ENCODE measurements at regions not wholly inside any gene's neighbourhood (a gene's known extent, or its start where the extent isn't known, plus 50 kb on each side); places are given as distances from the start of the nearest gene placed in this dataset.

GRCh38 chr12:61870658-61871484, 389.3 kb upstream of the USP15 start:
- H3K27me3 ChIP-seq, result no peaks in the 10 kb centered on the region
- H3K4me1 ChIP-seq, result no peaks in the 10 kb centered on the region
- H3K9ac ChIP-seq (ENCODE audit: low read depth in 2 of 2, low read length in 2 of 2), result no peak overlapping the region
- H3K27ac ChIP-seq, result no peak overlapping the region
- no peaks in the 10 kb centered on the region for H3K36me3 ChIP-seq
- intact Hi-C loops (cut with DNase I), result no loop called here
- TF ChIP-seq CTCF (IDR thresholded peaks at IDR 0.05), result no peak
- no peaks in the 10 kb centered on the region for H3K9me3 ChIP-seq
- no peak overlapping the region for H3K4me3 ChIP-seq
- DNase-seq, result no peak

- Histone ChIP-seq H3K4me3 (no peak overlapping the region), H3K27me3 (no peaks in the 10 kb centered on the region), H3K36me3 (no peaks in the 10 kb centered on the region), H3K9ac (ENCODE audit: low read depth in 2 of 2, low read length in 2 of 2) (no peak overlapping the region), H3K27ac (no peak overlapping the region), H3K9me3 (no peaks in the 10 kb centered on the region), H3K4me1 (no peaks in the 10 kb centered on the region)
- intact Hi-C loops (cut with DNase I), result no loop called here
- no peak for TF ChIP-seq CTCF (IDR thresholded peaks at IDR 0.05)
- no peak for DNase-seq
Measured at GRCh38 chr12:61871485-61871810, 388.8 kb upstream of the USP15 start.

GRCh38 chr12:61879229-61879628, 381.0 kb upstream of the USP15 start:
- Histone ChIP-seq H3K27me3 (no peaks in the 10 kb centered on the region), H3K4me3 (no peak overlapping the region), H3K27ac (no peak overlapping the region), H3K36me3 (no peaks in the 10 kb centered on the region), H3K4me1 (no peaks in the 10 kb centered on the region), H3K9me3 (no peaks in the 10 kb centered on the region), H3K9ac (ENCODE audit: low read depth in 2 of 2, low read length in 2 of 2) (no peak overlapping the region)
- DNase-seq, result no peak
- intact Hi-C loops (cut with DNase I), result no loop called here
- no peak for TF ChIP-seq CTCF (IDR thresholded peaks at IDR 0.05)

GRCh38 chr12:61880186-61880585, 380.0 kb upstream of the USP15 start:
- intact Hi-C loops (cut with DNase I), result no loop called here
- Histone ChIP-seq H3K27me3 (no peaks in the 10 kb centered on the region), H3K27ac (no peak overlapping the region), H3K4me3 (no peak overlapping the region), H3K36me3 (no peaks in the 10 kb centered on the region), H3K9ac (ENCODE audit: low read depth in 2 of 2, low read length in 2 of 2) (no peak overlapping the region), H3K9me3 (no peaks in the 10 kb centered on the region), H3K4me1 (no peaks in the 10 kb centered on the region)
- no peak for DNase-seq
- no peak for TF ChIP-seq CTCF (IDR thresholded peaks at IDR 0.05)

- H3K9ac ChIP-seq (ENCODE audit: low read depth in 2 of 2, low read length in 2 of 2), result no peak overlapping the region
- no peak for TF ChIP-seq CTCF (IDR thresholded peaks at IDR 0.05)
- intact Hi-C loops (cut with DNase I), result no loop called here
- no peak overlapping the region for H3K27ac ChIP-seq
- no peaks in the 10 kb centered on the region for H3K36me3 ChIP-seq
- no peak for DNase-seq
- H3K4me3 ChIP-seq, result no peak overlapping the region
- no peaks in the 10 kb centered on the region for H3K9me3 ChIP-seq
- H3K4me1 ChIP-seq, result no peaks in the 10 kb centered on the region
- H3K27me3 ChIP-seq, result no peaks in the 10 kb centered on the region
Measured at GRCh38 chr12:61891632-61892031, 368.6 kb upstream of the USP15 start.

Measured in colonic mucosa (tissue), 4 donors.